Trophoblast cell (in vitro differentiated cells and primary cell): ENCODE measurements at regions not wholly inside any gene's neighbourhood (a gene's known extent, or its start where the extent isn't known, plus 50 kb on each side); places are given as distances from the start of the nearest gene placed in this dataset.
A peak's percentile ranks its signal among the peaks of the same experiment; 100 is the strongest.

Experiments used
- DNase-seq, 2 donors: peaks; one replicate each; pipeline ENCODE4 v3.0.0-alpha.2; 2016
- H2AFZ ChIP-seq: 2 replicates; pipeline ENCODE4 v1.6.1; 2013; ENCODE audit warnings: low read length, moderate library complexity, mild to moderate bottlenecking; ENCODE audit not compliant: insufficient read depth, poor library complexity
- H2AK5ac ChIP-seq: 2 replicates; pipeline ENCODE4 v1.6.1; 2013; ENCODE audit warnings: mild to moderate bottlenecking, low read length
- H2BK120ac ChIP-seq: 2 replicates; pipeline ENCODE4 v1.6.1; 2013; ENCODE audit warnings: low read length, mild to moderate bottlenecking, moderate library complexity; ENCODE audit not compliant: insufficient read depth, poor library complexity
- H2BK12ac ChIP-seq: 2 replicates; pipeline ENCODE4 v1.6.1; 2013; ENCODE audit warnings: mild to moderate bottlenecking, low read length, moderate library complexity
- H2BK5ac ChIP-seq: 2 replicates; pipeline ENCODE4 v1.6.1; 2013; ENCODE audit warnings: low read length, low read depth, moderate library complexity, mild to moderate bottlenecking; ENCODE audit not compliant: poor library complexity
- H3K14ac ChIP-seq: 2 replicates; pipeline ENCODE4 v1.6.1; 2013; ENCODE audit warnings: mild to moderate bottlenecking, low read length
- H3K18ac ChIP-seq: 2 replicates; pipeline ENCODE4 v1.6.1; 2013; ENCODE audit warnings: mild to moderate bottlenecking, low read length
- H3K23ac ChIP-seq: 2 replicates; pipeline ENCODE4 v1.6.1; 2013; ENCODE audit warnings: low read length
- H3K27ac ChIP-seq: 2 replicates; pipeline ENCODE4 v1.5.1; 2013; ENCODE audit warnings: low read depth, mild to moderate bottlenecking, inconsistent platforms, low read length, moderate library complexity
- H3K27me3 ChIP-seq: 2 replicates; pipeline ENCODE4 v1.6.1; 2013; ENCODE audit warnings: inconsistent platforms, mild to moderate bottlenecking, low read length, moderate library complexity; ENCODE audit not compliant: insufficient read depth
- H3K36me3 ChIP-seq, 2 experiments: 1 replicate in 1 of 2; 2 replicates in 1 of 2; pipeline ENCODE4 v1.6.1; 2013; ENCODE audit warnings: low read length in 2 of 2, mild to moderate bottlenecking in 2 of 2, moderate library complexity in 1 of 2; ENCODE audit not compliant: insufficient read depth in 2 of 2, control insufficient read depth in 1 of 2
- H3K4ac ChIP-seq: 2 replicates; pipeline ENCODE4 v1.6.1; 2013; ENCODE audit warnings: low read depth, mild to moderate bottlenecking, low read length, moderate library complexity
- H3K4me1 ChIP-seq, 2 experiments: 1 replicate in 1 of 2; 2 replicates in 1 of 2; pipeline ENCODE4 v1.6.1; 2013; ENCODE audit warnings: low read length in 2 of 2, mild to moderate bottlenecking in 2 of 2, moderate library complexity in 1 of 2; ENCODE audit not compliant: insufficient read depth in 2 of 2, control insufficient read depth in 1 of 2
- H3K4me2 ChIP-seq: 2 replicates; pipeline ENCODE4 v1.6.1; 2013; ENCODE audit warnings: inconsistent platforms, mild to moderate bottlenecking, low read length, moderate library complexity
- H3K4me3 ChIP-seq: 2 replicates; pipeline ENCODE4 v1.5.1; 2013; ENCODE audit warnings: mild to moderate bottlenecking, low read depth, low read length, inconsistent platforms
- H3K79me1 ChIP-seq: one replicate; pipeline ENCODE4 v1.6.1; 2013; ENCODE audit warnings: low read length
- H3K79me2 ChIP-seq: 2 replicates; pipeline ENCODE4 v1.6.1; 2013; ENCODE audit warnings: low read length, mild to moderate bottlenecking; ENCODE audit not compliant: control insufficient read depth, insufficient read depth, poor library complexity
- H3K9ac ChIP-seq: 2 replicates; pipeline ENCODE4 v1.6.1; 2013; ENCODE audit warnings: mild to moderate bottlenecking, low read length
- H3K9me3 ChIP-seq: 2 replicates; pipeline ENCODE4 v1.6.1; 2013; ENCODE audit warnings: low read depth, mild to moderate bottlenecking, control low read depth, inconsistent platforms, low read length; ENCODE audit not compliant: insufficient read depth
- H4K12ac ChIP-seq: 2 replicates; pipeline ENCODE4 v1.6.1; 2013; ENCODE audit warnings: low read depth, mild to moderate bottlenecking, low read length, moderate library complexity
- H4K8ac ChIP-seq: 2 replicates; pipeline ENCODE4 v1.6.1; 2013; ENCODE audit warnings: low read depth, mild to moderate bottlenecking, low read length, moderate library complexity
- H4K91ac ChIP-seq: one replicate; pipeline ENCODE4 v1.6.1; 2013; ENCODE audit warnings: low read depth, mild to moderate bottlenecking, low read length, moderate library complexity
- WGBS: extraction: QIAGEN DNeasy Blood & Tissue Kit; methylation state at CpG from one replicate; pipeline ENCODE4 v1.1.7; 2013; ENCODE audit warnings: missing lambda C conversion rate; ENCODE audit not compliant: insufficient read length, insufficient coverage; ENCODE audit errors: extremely low coverage; 5-methylcytosine and 5-hydroxymethylcytosine counted together

DNA sequence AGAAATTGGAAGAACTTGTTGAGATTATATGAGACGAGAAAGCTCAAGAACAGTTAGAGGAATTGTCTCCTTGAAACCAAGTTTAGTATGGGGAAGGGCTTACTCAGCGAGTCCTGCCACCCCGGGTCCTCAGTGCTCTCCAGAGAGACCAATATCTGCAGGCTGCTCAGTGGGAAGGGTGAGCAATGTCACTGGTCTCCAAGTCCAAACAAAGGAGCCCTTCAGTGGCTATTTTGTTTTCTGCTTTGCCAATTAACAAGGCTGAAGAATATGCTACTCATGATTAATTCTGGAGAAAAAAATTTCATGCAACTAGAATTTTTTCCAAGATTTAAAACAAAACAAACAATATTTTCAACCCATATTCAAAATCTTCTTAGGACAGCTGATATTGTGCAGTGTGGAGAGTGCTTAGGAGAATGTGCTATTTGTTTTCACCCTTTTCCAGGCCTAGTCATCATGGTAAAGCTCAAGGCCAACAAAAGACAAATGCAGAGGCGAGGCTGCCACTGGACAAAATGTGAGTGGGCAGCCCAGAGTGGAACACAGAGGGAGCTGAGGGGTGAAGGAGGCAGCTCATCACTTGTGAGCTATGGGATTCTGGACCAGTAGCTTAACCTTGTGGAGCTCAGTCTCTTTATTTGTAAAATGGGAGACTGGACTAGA, 83.8 kb upstream of the TMEM17 start:
- H3K18ac ChIP-seq: no peak overlapping the region
- no peak overlapping the region for H3K9ac ChIP-seq
- H3K79me1 ChIP-seq: no peaks in the 10 kb centered on the region
- peak overlapping the region; percentile 36 for H2BK12ac ChIP-seq
- no peaks in the 10 kb centered on the region for H3K4me1 ChIP-seq
- H3K14ac ChIP-seq: no peak overlapping the region
- H3K9me3 ChIP-seq: peaks cover 8% of the 10 kb centered on the region
- H3K23ac ChIP-seq: no peak overlapping the region
- no peak overlapping the region for H4K91ac ChIP-seq
- no peak overlapping the region for H2BK5ac ChIP-seq
- H3K4me2 ChIP-seq: no peak overlapping the region
- no peak overlapping the region for H4K8ac ChIP-seq
- WGBS: no CpG with 5 or more reads among the region's 4 CpGs
- H2BK120ac ChIP-seq: no peak overlapping the region
- no peaks in the 10 kb centered on the region for H3K36me3 ChIP-seq
- H3K79me2 ChIP-seq: no peaks in the 10 kb centered on the region
- H3K4me3 ChIP-seq: no peak overlapping the region
- no peak overlapping the region for H2AFZ ChIP-seq
- no peak overlapping the region for H4K12ac ChIP-seq
- no peak overlapping the region for H3K4ac ChIP-seq
- DNase-seq: no peak
- H3K27me3 ChIP-seq: no peaks in the 10 kb centered on the region
- H2AK5ac ChIP-seq: no peak overlapping the region
- H3K27ac ChIP-seq: no peak overlapping the region

DNA sequence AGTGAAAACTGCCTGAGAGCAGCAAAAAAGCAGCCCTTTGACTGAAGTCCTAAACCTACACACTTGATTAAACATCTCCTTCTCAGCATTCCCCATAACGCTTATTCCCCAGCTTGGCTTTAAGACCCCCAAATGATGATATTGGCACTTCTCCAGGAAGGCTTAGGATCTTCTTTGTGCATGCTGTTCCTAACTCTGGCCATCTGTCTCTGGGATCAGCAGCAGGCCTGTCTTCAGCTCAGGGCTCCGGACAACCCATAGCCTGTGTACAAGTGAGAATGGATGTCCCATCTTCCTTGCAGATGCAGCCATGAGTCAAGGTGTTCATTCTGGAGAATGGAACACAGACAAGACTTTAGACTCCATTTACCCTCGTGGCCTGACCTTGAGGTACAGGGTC, 81.6 kb upstream of the TMEM17 start:
- H2AK5ac ChIP-seq: no peak overlapping the region
- H3K27me3 ChIP-seq: no peaks in the 10 kb centered on the region
- H4K12ac ChIP-seq: no peak overlapping the region
- no peaks in the 10 kb centered on the region for H3K36me3 ChIP-seq
- H2BK12ac ChIP-seq: no peak overlapping the region
- no peak overlapping the region for H3K14ac ChIP-seq
- no peak overlapping the region for H2AFZ ChIP-seq
- no peak overlapping the region for H3K4me2 ChIP-seq
- H3K4me3 ChIP-seq: no peak overlapping the region
- WGBS: no CpG with 5 or more reads among the region's 3 CpGs
- peaks cover 8% of the 10 kb centered on the region for H3K9me3 ChIP-seq
- H2BK120ac ChIP-seq: no peak overlapping the region
- no peak overlapping the region for H2BK5ac ChIP-seq
- no peak overlapping the region for H4K8ac ChIP-seq
- H3K4ac ChIP-seq: no peak overlapping the region
- H3K79me1 ChIP-seq: no peaks in the 10 kb centered on the region
- H3K4me1 ChIP-seq: no peaks in the 10 kb centered on the region
- H3K23ac ChIP-seq: no peak overlapping the region
- H3K18ac ChIP-seq: no peak overlapping the region
- H3K79me2 ChIP-seq: no peaks in the 10 kb centered on the region
- no peak overlapping the region for H3K9ac ChIP-seq
- no peak overlapping the region for H4K91ac ChIP-seq
- no peak for DNase-seq
- H3K27ac ChIP-seq: no peak overlapping the region

- H4K12ac ChIP-seq: no peak overlapping the region
- no peak overlapping the region for H3K14ac ChIP-seq
- H4K91ac ChIP-seq: no peak overlapping the region
- no peaks in the 10 kb centered on the region for H3K27me3 ChIP-seq
- no peak overlapping the region for H3K23ac ChIP-seq
- WGBS: no CpG with 5 or more reads among the region's 2 CpGs
- H3K18ac ChIP-seq: no peak overlapping the region
- H3K9me3 ChIP-seq: peaks cover 8% of the 10 kb centered on the region
- no peaks in the 10 kb centered on the region for H3K79me1 ChIP-seq
- no peak overlapping the region for H3K4me3 ChIP-seq
- no peaks in the 10 kb centered on the region for H3K79me2 ChIP-seq
- H4K8ac ChIP-seq: no peak overlapping the region
- H3K4me2 ChIP-seq: no peak overlapping the region
- no peak overlapping the region for H3K4ac ChIP-seq
- H3K4me1 ChIP-seq: no peaks in the 10 kb centered on the region
- no peak overlapping the region for H2BK5ac ChIP-seq
- H2AK5ac ChIP-seq: no peak overlapping the region
- H2BK12ac ChIP-seq: no peak overlapping the region
- DNase-seq: no peak
- no peak overlapping the region for H2BK120ac ChIP-seq
- H3K27ac ChIP-seq: no peak overlapping the region
- H3K36me3 ChIP-seq: no peaks in the 10 kb centered on the region
- no peak overlapping the region for H2AFZ ChIP-seq
- no peak overlapping the region for H3K9ac ChIP-seq
Observed at GRCh38 chr2:62586981-62587380, 81.0 kb upstream of the TMEM17 start.

GRCh38 chr2:62578803-62579640, 73.0 kb upstream of the TMEM17 start:
- Histone ChIP-seq H3K4me3 (no peak overlapping the region), H3K4me2 (no peak overlapping the region), H3K18ac (no peak overlapping the region), H3K79me2 (no peaks in the 10 kb centered on the region), H3K14ac (no peak overlapping the region), H3K79me1 (no peaks in the 10 kb centered on the region), H2BK5ac (no peak overlapping the region), H2AFZ (no peak overlapping the region), H4K8ac (no peak overlapping the region), H2AK5ac (no peak overlapping the region), H3K27me3 (no peaks in the 10 kb centered on the region), H3K4ac (no peak overlapping the region), H3K4me1 (peaks cover 0 to 4% of the 10 kb centered on the region in 2 experiments), H3K27ac (no peak overlapping the region), H3K9ac (no peak overlapping the region), H3K9me3 (no peaks in the 10 kb centered on the region), H4K91ac (no peak overlapping the region), H2BK12ac (no peak overlapping the region), H4K12ac (no peak overlapping the region), H2BK120ac (no peak overlapping the region), H3K23ac (no peak overlapping the region), H3K36me3 (no peaks in the 10 kb centered on the region)
- WGBS: no CpG with 5 or more reads among the region's 7 CpGs
- peak; percentile 81 to 85 for DNase-seq
